ENCODE measurements at regions not wholly inside any gene's neighbourhood (a gene's known extent, or its start where the extent isn't known, plus 50 kb on each side); places are given as distances from the start of the nearest gene placed in this dataset.

GRCh38 chr14:75338398-75338797 lies 59.8 kb downstream of the FOS start:
- TF ChIP-seq CTCF (IDR thresholded peaks at IDR 0.05) (no peak), POLR2A (IDR thresholded peaks at IDR 0.05) (no peak), POLR2AphosphoS5 (IDR thresholded peaks at IDR 0.05; ENCODE audit: insufficient read depth in 1 of 2, low read depth in 1 of 2) (no peak)
